ENCODE measurements at regions not wholly inside any gene's neighbourhood (a gene's known extent, or its start where the extent isn't known, plus 50 kb on each side); places are given as distances from the start of the nearest gene placed in this dataset.

- no peak for TF ChIP-seq EP300 (IDR thresholded peaks at IDR 0.05; ENCODE audit: borderline replicate concordance)
- TF ChIP-seq CEBPB (IDR thresholded peaks at IDR 0.05): no peak
- TF ChIP-seq ZBTB7A (IDR thresholded peaks at IDR 0.05; ENCODE audit: low read depth): no peak
- no peak for TF ChIP-seq EGR1 (IDR thresholded peaks at IDR 0.05)
- TF ChIP-seq TAF1 (IDR thresholded peaks at IDR 0.05; ENCODE audit: low read depth): no peak
- TF ChIP-seq CREB1 (IDR thresholded peaks at IDR 0.05; ENCODE audit: low read depth): no peak
- no peak for TF ChIP-seq FOXM1 (IDR thresholded peaks at IDR 0.05; ENCODE audit: borderline replicate concordance, low read depth)
- no peak for TF ChIP-seq TCF12 (IDR thresholded peaks at IDR 0.05; ENCODE audit: low read depth)
Measured at GRCh38 chr16:77637940-77638339, 84.4 kb upstream of the NUDT7 start.

GRCh38 chr16:77643176-77643575, 79.1 kb upstream of the NUDT7 start:
- no peak for TF ChIP-seq REST (IDR thresholded peaks at IDR 0.05; ENCODE audit: low read depth)
- no peak for TF ChIP-seq TCF12 (IDR thresholded peaks at IDR 0.05; ENCODE audit: low read depth)
- no peak for TF ChIP-seq FOXM1 (IDR thresholded peaks at IDR 0.05; ENCODE audit: borderline replicate concordance, low read depth)
- TF ChIP-seq, protein P1, sequence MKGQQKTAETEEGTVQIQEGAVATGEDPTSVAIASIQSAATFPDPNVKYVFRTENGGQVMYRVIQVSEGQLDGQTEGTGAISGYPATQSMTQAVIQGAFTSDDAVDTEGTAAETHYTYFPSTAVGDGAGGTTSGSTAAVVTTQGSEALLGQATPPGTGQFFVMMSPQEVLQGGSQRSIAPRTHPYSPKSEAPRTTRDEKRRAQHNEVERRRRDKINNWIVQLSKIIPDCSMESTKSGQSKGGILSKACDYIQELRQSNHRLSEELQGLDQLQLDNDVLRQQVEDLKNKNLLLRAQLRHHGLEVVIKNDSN (IDR thresholded peaks at IDR 0.05): no peak
- no peak for TF ChIP-seq CEBPB (IDR thresholded peaks at IDR 0.05)
- TF ChIP-seq EP300 (IDR thresholded peaks at IDR 0.05; ENCODE audit: borderline replicate concordance): no peak
- TF ChIP-seq RAD21 (IDR thresholded peaks at IDR 0.05; ENCODE audit: low read depth): no peak
- no peak for TF ChIP-seq CREB1 (IDR thresholded peaks at IDR 0.05; ENCODE audit: low read depth)
- no peak for TF ChIP-seq EGR1 (IDR thresholded peaks at IDR 0.05)
- TF ChIP-seq YY1 (IDR thresholded peaks at IDR 0.05; ENCODE audit: low read depth): no peak
- TF ChIP-seq TAF1 (IDR thresholded peaks at IDR 0.05; ENCODE audit: low read depth): no peak

GRCh38 chr16:77645764-77646163, 76.5 kb upstream of the NUDT7 start:
- no peak for TF ChIP-seq ZBTB7A (IDR thresholded peaks at IDR 0.05; ENCODE audit: low read depth)
- TF ChIP-seq MAX (IDR thresholded peaks at IDR 0.05): no peak
- no peak for TF ChIP-seq RAD21 (IDR thresholded peaks at IDR 0.05; ENCODE audit: low read depth)
- no peak for TF ChIP-seq TCF12 (IDR thresholded peaks at IDR 0.05; ENCODE audit: low read depth)
- TF ChIP-seq CEBPB (IDR thresholded peaks at IDR 0.05): no peak
- no peak for TF ChIP-seq FOXM1 (IDR thresholded peaks at IDR 0.05; ENCODE audit: borderline replicate concordance, low read depth)
- no peak for TF ChIP-seq EP300 (IDR thresholded peaks at IDR 0.05; ENCODE audit: borderline replicate concordance)
- no peak for TF ChIP-seq REST (IDR thresholded peaks at IDR 0.05; ENCODE audit: low read depth)
- no peak for TF ChIP-seq TEAD4 (IDR thresholded peaks at IDR 0.05)
- no peak for TF ChIP-seq NFIC (IDR thresholded peaks at IDR 0.05)
- TF ChIP-seq, protein P1 (IDR thresholded peaks at IDR 0.05): no peak
- no peak for TF ChIP-seq TAF1 (IDR thresholded peaks at IDR 0.05; ENCODE audit: low read depth)
- no peak for TF ChIP-seq EGR1 (IDR thresholded peaks at IDR 0.05)
- no peak for TF ChIP-seq CREB1 (IDR thresholded peaks at IDR 0.05; ENCODE audit: low read depth)
- no peak for TF ChIP-seq YY1 (IDR thresholded peaks at IDR 0.05; ENCODE audit: low read depth)

GRCh38 chr16:77647726-77648125, 74.6 kb upstream of the NUDT7 start:
- TF ChIP-seq CEBPB (IDR thresholded peaks at IDR 0.05): no peak

DNA sequence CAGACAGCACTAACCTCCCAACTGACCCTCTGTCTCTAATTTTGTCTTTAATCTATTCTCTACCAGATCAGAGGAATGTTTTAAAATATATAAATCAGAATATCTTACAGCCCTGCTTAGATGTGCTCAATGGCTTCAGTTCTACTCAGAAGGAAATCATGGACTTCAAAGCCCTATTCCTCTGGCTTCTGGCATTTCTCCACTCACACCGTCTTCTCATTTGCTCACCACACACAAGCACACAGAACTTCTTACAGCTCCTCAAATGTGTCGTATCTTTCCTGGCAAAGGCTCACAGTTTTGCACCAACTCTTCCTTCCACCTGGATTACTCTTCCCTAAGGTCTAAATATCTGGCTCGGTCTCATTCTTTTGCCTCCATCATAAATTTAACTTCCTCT, 71.6 kb upstream of the NUDT7 start:
- no peak for TF ChIP-seq NFIC (IDR thresholded peaks at IDR 0.05)
- no peak for TF ChIP-seq TCF12 (IDR thresholded peaks at IDR 0.05; ENCODE audit: low read depth)
- no peak for TF ChIP-seq RAD21 (IDR thresholded peaks at IDR 0.05; ENCODE audit: low read depth)
- TF ChIP-seq, protein P1 (IDR thresholded peaks at IDR 0.05): no peak
- TF ChIP-seq EGR1 (IDR thresholded peaks at IDR 0.05): no peak
- no peak for TF ChIP-seq CEBPB (IDR thresholded peaks at IDR 0.05)
- no peak for TF ChIP-seq FOXM1 (IDR thresholded peaks at IDR 0.05; ENCODE audit: borderline replicate concordance, low read depth)
- TF ChIP-seq TEAD4 (IDR thresholded peaks at IDR 0.05): no peak
- TF ChIP-seq MAX (IDR thresholded peaks at IDR 0.05): no peak

DNA sequence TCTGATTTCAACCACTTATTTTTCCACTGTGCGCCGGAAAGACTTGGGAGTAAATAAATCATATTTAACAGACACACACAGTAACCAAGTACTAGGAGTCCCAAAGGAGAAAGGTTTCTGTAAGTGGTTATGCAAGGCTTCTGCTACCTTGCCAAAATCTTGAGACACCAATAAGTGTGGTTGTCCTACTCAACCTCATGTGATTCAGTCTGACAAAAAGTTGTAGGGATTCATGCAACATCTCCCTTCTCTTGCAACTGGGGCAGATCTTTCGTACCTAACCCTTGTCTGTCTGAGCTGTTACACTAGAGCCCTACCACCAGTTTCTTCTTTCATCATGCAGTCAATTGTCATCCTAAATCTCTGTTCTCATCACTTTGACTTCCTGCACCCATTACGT, 69.9 kb upstream of the NUDT7 start:
- TF ChIP-seq RAD21 (IDR thresholded peaks at IDR 0.05; ENCODE audit: low read depth) (no peak), TCF12 (IDR thresholded peaks at IDR 0.05; ENCODE audit: low read depth) (no peak), EGR1 (IDR thresholded peaks at IDR 0.05) (no peak), TEAD4 (IDR thresholded peaks at IDR 0.05) (no peak), FOXM1 (IDR thresholded peaks at IDR 0.05; ENCODE audit: borderline replicate concordance, low read depth) (no peak), CEBPB (IDR thresholded peaks at IDR 0.05) (no peak), NFIC (IDR thresholded peaks at IDR 0.05) (no peak), MAX (IDR thresholded peaks at IDR 0.05) (no peak), CREB1 (IDR thresholded peaks at IDR 0.05; ENCODE audit: low read depth) (no peak), YY1 (IDR thresholded peaks at IDR 0.05; ENCODE audit: low read depth) (no peak), REST (IDR thresholded peaks at IDR 0.05; ENCODE audit: low read depth) (no peak), EP300 (IDR thresholded peaks at IDR 0.05; ENCODE audit: borderline replicate concordance) (no peak), ZBTB7A (IDR thresholded peaks at IDR 0.05; ENCODE audit: low read depth) (no peak), TAF1 (IDR thresholded peaks at IDR 0.05; ENCODE audit: low read depth) (no peak)
- TF ChIP-seq, protein P1 (IDR thresholded peaks at IDR 0.05): no peak

Data from Ishikawa (cell line).